Stimulated activated CD8-positive, alpha-beta memory T cell treated with anti-CD3 and anti-CD28 coated beads, Interleukin-2, amount 100 ng/mL, for 48 hours (primary cell): ENCODE measurements at regions not wholly inside any gene's neighbourhood (a gene's known extent, or its start where the extent isn't known, plus 50 kb on each side); places are given as distances from the start of the nearest gene placed in this dataset.
"Not testable (repeated sequence)": the region's sequence is repeated elsewhere in the genome, so short reads cannot be mapped to it uniquely, and the experiment has no call there.

ENCODE experiments used
- DNase-seq, 2 donors: peaks; one replicate each; pipeline ENCODE4 v3.0.0-alpha.2; 2020; ENCODE audit warnings: low read depth in 2 of 2

- DNase-seq, result no peak
These were observed 274.1 kb upstream of the CHRM3 start for GRCh38 chr1:239112101-239112935.

DNA sequence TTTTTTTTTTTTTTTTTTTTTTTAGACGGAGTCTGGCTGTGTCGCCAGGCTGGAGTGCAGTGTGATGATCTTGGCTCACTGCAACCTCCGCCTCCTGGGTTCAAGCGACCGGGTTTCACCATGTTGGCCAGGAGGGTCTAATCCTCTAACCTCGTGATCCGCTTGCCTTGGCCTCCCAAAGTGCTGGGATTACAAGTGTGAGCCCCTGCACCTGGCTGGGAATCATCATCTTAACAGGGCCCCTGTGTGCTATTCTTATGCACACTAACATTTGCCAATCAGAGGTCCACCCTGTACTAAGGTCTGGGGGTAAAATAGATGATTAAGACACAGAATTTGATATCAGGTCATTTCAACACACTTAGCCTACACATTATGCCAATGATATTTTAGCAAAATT is 278.7 kb upstream of the CHRM3 start:
- DNase-seq, result no peak

DNA sequence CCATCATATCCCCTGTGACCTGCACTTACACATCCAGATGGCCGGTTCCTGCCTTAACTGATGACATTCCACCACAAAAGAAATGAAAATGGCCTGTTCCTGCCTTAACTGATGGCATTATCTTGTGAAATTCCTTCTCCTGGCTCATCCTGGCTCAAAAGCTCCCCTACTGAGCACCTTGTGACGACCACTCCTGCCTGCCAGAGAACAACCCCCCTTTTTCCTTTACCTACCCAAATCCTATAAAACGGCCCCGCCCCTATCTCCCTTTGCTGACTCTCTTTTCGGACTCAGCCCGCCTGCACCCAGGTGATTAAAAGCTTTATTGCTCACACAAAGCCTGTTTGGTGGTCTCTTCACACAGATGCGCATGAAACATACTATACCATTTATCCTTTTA is 279.7 kb upstream of the CHRM3 start:
- not testable (repeated sequence) for DNase-seq

DNA sequence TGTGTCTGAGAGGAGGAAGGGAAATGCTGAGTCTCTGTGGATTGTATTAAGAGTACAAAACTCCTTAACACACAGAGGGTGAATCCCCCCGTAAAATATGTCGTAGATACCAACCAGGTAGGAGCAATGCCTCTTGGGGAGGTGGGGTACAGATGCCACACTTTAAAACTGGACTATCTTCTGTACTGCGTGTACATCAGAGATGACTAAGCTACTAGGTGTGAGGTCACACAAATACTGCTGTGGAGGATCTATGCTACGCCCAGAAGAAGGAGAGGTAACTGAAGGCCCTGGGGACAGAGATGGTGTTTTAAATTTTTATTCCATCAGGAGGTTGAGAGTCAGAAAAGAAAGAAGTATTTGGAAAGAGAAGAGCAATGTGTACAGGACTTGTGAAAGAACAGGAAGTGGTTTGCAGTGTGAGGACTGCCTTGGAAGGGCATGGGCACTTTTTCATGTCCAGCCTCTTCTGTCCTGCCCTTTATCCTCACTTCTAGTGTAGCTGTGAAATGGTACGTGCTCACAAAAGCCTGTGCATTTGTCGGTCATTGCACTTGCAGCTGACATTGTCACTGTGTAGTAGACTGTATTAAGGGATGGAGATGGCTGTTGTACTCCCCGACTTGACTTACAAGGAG is 287.8 kb upstream of the CHRM3 start:
- no peak for DNase-seq

- DNase-seq, result no peak
These were observed 294.8 kb upstream of the CHRM3 start for GRCh38 chr1:239091537-239091936.

DNA sequence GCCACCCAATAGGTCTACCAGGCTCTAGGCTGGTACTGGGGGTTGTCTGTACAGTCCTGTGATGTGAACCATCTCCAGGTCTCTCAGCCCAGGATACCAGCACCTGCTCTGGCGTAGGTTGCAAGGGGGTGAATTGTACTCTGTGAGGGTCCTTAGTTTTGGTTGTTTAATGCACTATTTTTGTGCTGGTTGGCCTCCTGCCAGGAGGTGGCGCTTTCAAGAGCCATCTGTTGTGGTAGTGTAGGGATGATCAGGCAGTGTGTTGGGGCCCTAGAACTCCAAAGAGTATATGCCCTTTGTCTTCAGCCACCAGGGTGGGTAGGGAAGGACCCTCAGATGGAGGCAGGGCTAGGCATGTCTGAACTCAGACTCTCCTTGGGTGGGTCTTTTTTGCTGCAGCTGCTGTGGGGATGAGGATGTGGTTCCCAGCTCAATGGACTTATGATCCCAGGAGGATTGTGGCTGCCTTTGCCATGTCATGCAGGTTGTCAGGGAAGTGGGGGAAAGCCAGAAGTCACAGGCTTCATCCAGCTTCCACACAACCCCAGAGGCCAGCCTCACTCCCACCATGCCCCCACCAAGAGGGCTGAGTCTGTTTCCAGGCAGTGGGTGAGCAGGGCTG is 301.8 kb upstream of the CHRM3 start:
- DNase-seq, result no peak

- not testable (repeated sequence) for DNase-seq
These were observed 304.4 kb upstream of the CHRM3 start for GRCh38 chr1:239081947-239082346.

GRCh38 chr1:239067480-239067879 is 318.9 kb upstream of the CHRM3 start:
- no peak for DNase-seq

DNA sequence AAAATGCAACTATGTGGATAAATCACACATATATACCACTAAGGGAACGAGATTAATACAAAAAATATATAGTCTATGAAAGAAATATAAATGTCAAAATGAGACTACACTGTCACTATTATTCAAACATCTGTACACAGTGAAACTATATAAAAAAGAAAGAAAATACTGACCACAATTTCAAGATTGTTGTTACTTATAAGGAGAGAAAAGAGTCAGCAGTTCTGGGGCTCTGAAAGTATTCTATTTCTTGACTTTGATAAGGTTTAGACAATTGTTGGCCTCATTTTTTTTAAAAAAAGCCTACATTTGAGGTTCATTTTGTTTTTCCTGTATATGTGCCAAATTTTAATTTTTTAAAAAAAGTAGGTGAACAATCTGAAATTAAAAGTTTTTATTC is 319.3 kb upstream of the CHRM3 start:
- DNase-seq, result no peak

- DNase-seq, result no peak
These were observed 324.6 kb upstream of the CHRM3 start for GRCh38 chr1:239061770-239062169.

DNA sequence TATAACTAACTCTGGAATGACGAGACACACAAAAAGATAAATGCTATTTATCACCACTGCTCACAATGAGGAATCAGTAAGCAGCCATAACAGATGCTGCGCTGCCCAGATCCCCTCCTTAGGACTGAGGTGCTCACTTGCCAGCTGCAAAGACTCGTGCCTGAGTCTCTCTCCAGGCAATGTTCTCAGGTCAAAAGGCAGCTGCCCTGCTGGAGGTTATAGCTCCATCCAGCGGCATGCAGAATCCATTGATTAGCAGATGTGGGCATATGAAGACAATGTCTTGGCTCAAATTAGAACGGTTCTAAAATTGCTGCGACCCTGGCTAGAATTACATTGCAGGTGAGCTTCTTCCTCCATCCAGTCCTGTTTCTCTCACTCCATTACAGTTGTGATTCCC is 328.2 kb upstream of the CHRM3 start:
- no peak for DNase-seq

DNA sequence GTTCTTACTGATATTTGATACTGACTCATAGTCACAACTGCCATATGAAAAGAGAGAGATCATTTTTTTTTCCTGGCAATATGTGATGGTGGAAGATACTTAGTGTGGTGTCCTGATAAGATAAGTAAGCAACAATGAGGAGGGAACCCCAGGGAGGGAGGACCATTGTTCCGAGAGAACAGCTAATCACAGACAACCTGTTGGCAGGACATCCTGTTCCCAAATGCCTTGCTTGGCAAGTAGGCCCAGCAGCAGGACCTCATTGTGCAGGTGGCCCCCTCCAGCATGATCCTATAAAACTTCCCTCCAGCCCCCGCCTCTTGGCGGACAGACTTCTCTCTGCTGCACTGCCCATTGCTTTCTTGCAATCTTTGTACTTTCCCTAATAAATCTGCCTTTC is 329.4 kb upstream of the CHRM3 start:
- no peak for DNase-seq

GRCh38 chr1:239053279-239053678 is 333.1 kb upstream of the CHRM3 start:
- no peak for DNase-seq

DNA sequence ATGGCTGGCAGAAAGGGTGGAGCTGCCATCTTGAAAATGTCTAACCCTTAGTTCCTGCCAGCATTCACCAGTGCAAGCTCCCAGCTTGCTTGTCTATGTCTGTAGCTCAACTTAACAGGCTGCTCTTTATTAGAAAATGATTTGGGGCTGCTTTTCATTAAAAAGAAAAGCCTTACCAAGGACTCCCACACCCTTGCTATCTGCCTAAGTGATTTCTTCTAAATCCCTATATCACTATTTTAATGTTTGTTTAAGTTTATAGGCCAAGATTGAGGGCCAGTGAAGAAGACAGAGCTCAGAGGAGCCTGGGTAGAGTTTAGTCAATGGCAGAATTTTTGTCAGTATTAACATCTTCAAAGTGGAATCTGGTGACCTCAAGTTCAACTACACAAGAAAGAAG is 336.8 kb upstream of the CHRM3 start:
- DNase-seq, result no peak

DNA sequence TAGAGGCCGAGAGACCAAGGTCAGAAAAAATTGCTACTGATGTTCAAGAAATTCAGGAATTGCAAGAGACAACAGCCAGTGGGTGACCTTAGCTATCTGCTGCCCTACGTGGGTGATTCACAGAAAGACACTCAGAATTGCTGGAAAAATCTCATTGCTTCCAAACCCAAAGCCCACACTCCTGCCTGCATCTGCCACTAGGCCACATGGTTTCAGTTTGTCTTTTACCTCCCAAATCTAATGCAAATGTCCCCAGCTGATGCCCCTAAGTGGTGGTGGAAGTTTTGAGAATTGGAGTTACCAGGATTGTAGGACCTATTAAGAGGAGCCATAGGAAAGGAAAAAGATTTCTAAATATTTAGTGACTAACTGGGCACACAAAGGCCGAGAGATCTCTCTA is 341.5 kb upstream of the CHRM3 start:
- DNase-seq, result no peak

DNA sequence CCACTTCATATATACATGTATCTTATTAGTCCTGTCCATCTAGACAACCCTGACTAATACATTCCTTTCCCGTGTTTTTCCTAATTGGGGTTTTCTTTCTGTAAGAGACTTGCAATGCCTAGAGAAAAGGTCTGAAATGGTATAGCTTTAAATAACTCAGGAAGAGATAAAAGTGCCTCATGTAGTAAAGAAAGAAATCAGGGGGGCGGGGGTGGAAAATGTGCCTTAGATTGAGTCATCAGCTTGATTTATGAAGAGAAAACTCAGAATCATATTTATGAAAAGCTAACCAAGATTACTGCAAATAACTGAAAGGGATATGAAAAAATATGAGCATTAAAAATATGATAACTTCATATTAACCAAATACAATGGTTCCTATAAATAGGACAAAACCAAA is 345.8 kb upstream of the CHRM3 start:
- no peak for DNase-seq

GRCh38 chr1:239031310-239031709 is 355.1 kb upstream of the CHRM3 start:
- DNase-seq, result no peak

DNA sequence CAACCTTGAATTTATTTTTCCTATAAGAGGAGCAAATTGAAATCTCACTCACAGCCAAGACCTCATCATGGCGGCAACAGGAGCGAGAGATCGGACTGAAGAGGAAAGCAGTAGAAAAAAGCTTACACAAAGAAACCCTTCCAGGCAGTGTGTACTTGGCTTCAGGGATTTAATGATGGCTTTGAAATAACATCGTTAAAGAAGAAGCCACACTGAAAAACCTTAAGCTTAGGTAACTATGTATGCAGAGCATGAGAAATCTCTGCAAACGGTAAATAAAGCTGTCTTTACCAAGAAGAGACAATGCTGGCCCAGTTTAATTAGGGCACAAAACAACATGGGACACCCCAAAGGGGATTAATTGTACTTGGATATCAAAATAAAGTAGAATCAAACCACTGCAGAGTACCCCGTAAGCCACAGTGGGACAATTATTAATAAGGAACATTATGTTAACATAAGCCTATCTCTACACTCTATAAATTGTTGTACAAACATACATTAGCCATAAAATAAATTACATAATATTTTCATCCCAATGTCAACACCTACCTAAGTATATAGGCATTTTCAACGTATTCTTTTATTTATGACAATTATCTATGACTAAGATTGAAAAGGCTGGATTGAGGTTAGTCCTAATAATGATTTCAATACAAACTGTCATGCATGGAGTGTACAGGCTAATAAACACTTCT is 360.2 kb upstream of the CHRM3 start:
- no peak for DNase-seq

GRCh38 chr1:239025223-239025622 is 361.1 kb upstream of the CHRM3 start:
- DNase-seq, result no peak

- DNase-seq, result no peak
These were observed 362.5 kb upstream of the CHRM3 start for GRCh38 chr1:239023732-239024360.

DNA sequence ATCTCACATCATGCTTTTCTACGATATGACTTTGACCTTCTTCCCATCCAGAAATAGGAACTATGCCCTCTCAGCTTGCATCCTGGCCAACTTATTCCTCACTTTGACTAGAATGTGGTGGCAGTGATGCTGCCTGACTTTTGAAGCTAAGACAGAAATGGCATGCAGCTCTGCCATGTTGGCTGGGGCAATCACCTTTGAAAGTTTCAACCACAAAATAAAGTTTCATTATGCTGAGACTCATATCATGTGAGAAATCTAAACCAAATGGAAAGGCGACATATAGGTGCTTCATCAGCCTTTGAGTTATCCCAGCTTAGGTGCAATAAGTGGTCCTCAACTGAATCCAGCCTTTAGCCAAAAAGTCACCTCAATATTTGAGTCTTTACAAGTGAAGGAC is 370.0 kb upstream of the CHRM3 start:
- DNase-seq, result no peak

DNA sequence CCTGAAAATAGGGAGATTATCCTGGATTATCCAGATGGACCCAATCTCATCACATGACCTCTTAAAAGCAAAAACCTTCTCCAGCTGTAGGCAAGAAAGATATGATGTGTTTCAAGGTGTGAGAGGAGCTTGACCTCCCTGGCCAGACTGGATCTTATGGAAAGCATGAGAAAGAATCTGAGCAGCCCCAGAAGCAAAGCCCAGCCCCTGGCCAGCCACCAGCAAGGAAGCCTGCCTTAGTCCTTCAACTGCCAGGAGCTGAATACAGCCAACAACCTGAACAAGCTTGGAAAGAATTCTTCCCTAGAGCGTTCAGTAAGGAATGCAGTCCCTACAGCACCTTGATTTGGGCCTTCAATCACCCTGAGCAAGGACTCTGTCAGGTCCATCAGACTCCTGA is 375.0 kb upstream of the CHRM3 start:
- no peak for DNase-seq
